ENCODE measurements at regions not wholly inside any gene's neighbourhood (a gene's known extent, or its start where the extent isn't known, plus 50 kb on each side); places are given as distances from the start of the nearest gene placed in this dataset.

DNA sequence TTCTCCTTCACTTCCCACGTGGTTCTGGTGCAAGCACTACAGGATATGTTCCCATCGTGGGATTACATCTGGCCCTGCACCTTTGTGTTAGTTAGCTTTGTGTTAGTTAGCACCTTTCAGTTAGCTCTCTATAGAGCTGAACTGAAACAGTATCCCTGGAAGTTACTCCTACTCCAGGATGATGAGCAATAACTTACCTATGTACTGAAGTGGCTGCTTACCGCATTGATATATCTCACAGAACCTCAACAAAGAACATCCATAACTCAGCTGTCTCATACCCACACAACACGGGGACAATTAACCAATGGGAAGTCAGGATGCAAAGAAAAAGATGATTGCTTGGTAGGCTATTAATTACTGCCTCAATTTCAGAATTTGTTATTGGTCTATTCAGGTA, 146.6 kb downstream of the ASCL4 start:
- TF ChIP-seq, protein P1, sequence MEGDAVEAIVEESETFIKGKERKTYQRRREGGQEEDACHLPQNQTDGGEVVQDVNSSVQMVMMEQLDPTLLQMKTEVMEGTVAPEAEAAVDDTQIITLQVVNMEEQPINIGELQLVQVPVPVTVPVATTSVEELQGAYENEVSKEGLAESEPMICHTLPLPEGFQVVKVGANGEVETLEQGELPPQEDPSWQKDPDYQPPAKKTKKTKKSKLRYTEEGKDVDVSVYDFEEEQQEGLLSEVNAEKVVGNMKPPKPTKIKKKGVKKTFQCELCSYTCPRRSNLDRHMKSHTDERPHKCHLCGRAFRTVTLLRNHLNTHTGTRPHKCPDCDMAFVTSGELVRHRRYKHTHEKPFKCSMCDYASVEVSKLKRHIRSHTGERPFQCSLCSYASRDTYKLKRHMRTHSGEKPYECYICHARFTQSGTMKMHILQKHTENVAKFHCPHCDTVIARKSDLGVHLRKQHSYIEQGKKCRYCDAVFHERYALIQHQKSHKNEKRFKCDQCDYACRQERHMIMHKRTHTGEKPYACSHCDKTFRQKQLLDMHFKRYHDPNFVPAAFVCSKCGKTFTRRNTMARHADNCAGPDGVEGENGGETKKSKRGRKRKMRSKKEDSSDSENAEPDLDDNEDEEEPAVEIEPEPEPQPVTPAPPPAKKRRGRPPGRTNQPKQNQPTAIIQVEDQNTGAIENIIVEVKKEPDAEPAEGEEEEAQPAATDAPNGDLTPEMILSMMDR (IDR thresholded peaks at IDR 0.05; ENCODE audit: insufficient read depth, low read length): no peak
- no peak for TF ChIP-seq POLR2AphosphoS5 (IDR thresholded peaks at IDR 0.05; ENCODE audit: low read depth)
- TF ChIP-seq, protein P2, sequence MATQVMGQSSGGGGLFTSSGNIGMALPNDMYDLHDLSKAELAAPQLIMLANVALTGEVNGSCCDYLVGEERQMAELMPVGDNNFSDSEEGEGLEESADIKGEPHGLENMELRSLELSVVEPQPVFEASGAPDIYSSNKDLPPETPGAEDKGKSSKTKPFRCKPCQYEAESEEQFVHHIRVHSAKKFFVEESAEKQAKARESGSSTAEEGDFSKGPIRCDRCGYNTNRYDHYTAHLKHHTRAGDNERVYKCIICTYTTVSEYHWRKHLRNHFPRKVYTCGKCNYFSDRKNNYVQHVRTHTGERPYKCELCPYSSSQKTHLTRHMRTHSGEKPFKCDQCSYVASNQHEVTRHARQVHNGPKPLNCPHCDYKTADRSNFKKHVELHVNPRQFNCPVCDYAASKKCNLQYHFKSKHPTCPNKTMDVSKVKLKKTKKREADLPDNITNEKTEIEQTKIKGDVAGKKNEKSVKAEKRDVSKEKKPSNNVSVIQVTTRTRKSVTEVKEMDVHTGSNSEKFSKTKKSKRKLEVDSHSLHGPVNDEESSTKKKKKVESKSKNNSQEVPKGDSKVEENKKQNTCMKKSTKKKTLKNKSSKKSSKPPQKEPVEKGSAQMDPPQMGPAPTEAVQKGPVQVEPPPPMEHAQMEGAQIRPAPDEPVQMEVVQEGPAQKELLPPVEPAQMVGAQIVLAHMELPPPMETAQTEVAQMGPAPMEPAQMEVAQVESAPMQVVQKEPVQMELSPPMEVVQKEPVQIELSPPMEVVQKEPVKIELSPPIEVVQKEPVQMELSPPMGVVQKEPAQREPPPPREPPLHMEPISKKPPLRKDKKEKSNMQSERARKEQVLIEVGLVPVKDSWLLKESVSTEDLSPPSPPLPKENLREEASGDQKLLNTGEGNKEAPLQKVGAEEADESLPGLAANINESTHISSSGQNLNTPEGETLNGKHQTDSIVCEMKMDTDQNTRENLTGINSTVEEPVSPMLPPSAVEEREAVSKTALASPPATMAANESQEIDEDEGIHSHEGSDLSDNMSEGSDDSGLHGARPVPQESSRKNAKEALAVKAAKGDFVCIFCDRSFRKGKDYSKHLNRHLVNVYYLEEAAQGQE (IDR thresholded peaks at IDR 0.05; ENCODE audit: insufficient replicate concordance, low read depth): no peak
